Tibial nerve (tissue), 3 donors: ENCODE measurements at regions not wholly inside any gene's neighbourhood (a gene's known extent, or its start where the extent isn't known, plus 50 kb on each side); places are given as distances from the start of the nearest gene placed in this dataset.

Experiments used
- POLR2A ChIP-seq, 2 donors: fragments of 450-650 bp; IDR thresholded peaks; one replicate each; pipeline ENCODE4 v1.6.1; 2017; ENCODE audit warnings: antibody characterized with exemption in 2 of 2, mild to moderate bottlenecking in 2 of 2, moderate library complexity in 2 of 2
- TF ChIP-seq, protein P1 (sequence below), 5 experiments: fragments of 200-600 bp in 3 of 5; fragments of 450-650 bp in 2 of 5; sonication (generic) in 3 of 5; IDR thresholded peaks; one replicate each; pipeline ENCODE4 v1.5.1; 2016 to 2019; ENCODE audit warnings: antibody characterized with exemption in 5 of 5, mild to moderate bottlenecking in 3 of 5, moderate library complexity in 2 of 5

DNA sequence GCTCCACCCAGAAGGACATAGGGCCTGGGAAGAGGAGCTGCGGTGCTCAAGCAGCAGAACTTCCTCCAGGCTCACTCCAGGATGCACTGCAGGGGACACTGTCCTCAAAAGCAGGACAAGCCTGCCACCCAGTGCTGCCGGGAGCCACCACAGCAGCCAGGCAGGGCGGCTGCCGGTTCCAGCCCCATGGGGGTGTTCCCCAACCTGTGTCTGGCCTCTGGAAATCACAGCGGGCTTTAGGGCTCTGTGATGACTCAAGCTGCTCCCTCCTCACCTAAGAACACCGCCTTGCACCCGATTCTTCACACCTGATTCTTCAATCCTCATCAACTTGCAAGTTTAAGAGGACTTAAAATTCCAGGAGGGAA is 71.9 kb upstream of the SLC6A11 start:
- TF ChIP-seq, protein P1, sequence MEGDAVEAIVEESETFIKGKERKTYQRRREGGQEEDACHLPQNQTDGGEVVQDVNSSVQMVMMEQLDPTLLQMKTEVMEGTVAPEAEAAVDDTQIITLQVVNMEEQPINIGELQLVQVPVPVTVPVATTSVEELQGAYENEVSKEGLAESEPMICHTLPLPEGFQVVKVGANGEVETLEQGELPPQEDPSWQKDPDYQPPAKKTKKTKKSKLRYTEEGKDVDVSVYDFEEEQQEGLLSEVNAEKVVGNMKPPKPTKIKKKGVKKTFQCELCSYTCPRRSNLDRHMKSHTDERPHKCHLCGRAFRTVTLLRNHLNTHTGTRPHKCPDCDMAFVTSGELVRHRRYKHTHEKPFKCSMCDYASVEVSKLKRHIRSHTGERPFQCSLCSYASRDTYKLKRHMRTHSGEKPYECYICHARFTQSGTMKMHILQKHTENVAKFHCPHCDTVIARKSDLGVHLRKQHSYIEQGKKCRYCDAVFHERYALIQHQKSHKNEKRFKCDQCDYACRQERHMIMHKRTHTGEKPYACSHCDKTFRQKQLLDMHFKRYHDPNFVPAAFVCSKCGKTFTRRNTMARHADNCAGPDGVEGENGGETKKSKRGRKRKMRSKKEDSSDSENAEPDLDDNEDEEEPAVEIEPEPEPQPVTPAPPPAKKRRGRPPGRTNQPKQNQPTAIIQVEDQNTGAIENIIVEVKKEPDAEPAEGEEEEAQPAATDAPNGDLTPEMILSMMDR (IDR thresholded peaks at IDR 0.05), result no peak
- no peak for TF ChIP-seq POLR2A (IDR thresholded peaks at IDR 0.05)
